PC-3 (cell line): ENCODE measurements at regions not wholly inside any gene's neighbourhood (a gene's known extent, or its start where the extent isn't known, plus 50 kb on each side); places are given as distances from the start of the nearest gene placed in this dataset.

Experiments used
- ATAC-seq: fragments of 200-7000 bp; cut with Tn5 transposase; 2 replicates; pipeline ENCODE4 v1.9.1; 2020; ENCODE audit warnings: mild to moderate bottlenecking, moderate library complexity
- BruUV-seq: library from RNA; stranded (reverse); fragments of 400-500 nt; replicated peaks from 2 replicates; lab custom pipeline; 2021; lab: Mats Ljungman, UMichigan
- CTCF ChIA-PET: fragments of 300-600 bp; sonication (Branson Sonifier 250); formaldehyde crosslinking; loops from one replicate; lab custom pipeline; 2022; ENCODE audit warnings: antibody characterized with exemption; lab: Charles Lee
- POLR2A ChIA-PET: fragments of 300-600 bp; sonication (Branson Sonifier 250); formaldehyde crosslinking; loops from one replicate; lab custom pipeline; 2022; ENCODE audit warnings: antibody characterized with exemption; ENCODE audit not compliant: unreplicated experiment; lab: Charles Lee
- DNase-seq: peaks from one replicate; pipeline ENCODE4 v3.0.0-alpha.2; 2015
- H2AFZ ChIP-seq: fragments of 300-600 bp; sonication (generic); 2 replicates; pipeline ENCODE4 v1.6.0; 2016; ENCODE audit warnings: antibody characterized with exemption, low read length
- H3F3A ChIP-seq: fragments of 300-600 bp; sonication (generic); one replicate; pipeline ENCODE4 v1.6.0; 2017; ENCODE audit warnings: antibody characterized with exemption, low read length, control low read depth, mild to moderate bottlenecking; ENCODE audit not compliant: unreplicated experiment
- H3K27ac ChIP-seq: fragments of 300-600 bp; sonication (generic); 2 replicates; pipeline ENCODE4 v1.5.1; 2016; ENCODE audit warnings: mild to moderate bottlenecking, low read length
- H3K27me3 ChIP-seq: fragments of 300-600 bp; sonication (generic); 2 replicates; pipeline ENCODE4 v1.6.1; 2016; ENCODE audit warnings: low read length, mixed read lengths
- H3K36me3 ChIP-seq: fragments of 300-600 bp; sonication (generic); 2 replicates; pipeline ENCODE4 v1.6.1; 2016; ENCODE audit warnings: low read depth, mixed run types, low read length, mixed read lengths
- H3K4me1 ChIP-seq: fragments of 300-600 bp; sonication (generic); 2 replicates; pipeline ENCODE4 v1.5.1; 2016; ENCODE audit warnings: low read length; ENCODE audit not compliant: insufficient read depth
- H3K4me2 ChIP-seq: fragments of 300-600 bp; sonication (generic); 2 replicates; pipeline ENCODE4 v1.6.0; 2016; ENCODE audit warnings: low read length
- H3K4me3 ChIP-seq: fragments of 300-600 bp; sonication (generic); 2 replicates; pipeline ENCODE4 v1.5.1; 2016; ENCODE audit warnings: mild to moderate bottlenecking, low read length, mixed read lengths
- H3K79me2 ChIP-seq: fragments of 300-600 bp; sonication (generic); 2 replicates; pipeline ENCODE4 v1.6.1; 2017; ENCODE audit warnings: low read length, mixed read lengths
- H3K9ac ChIP-seq: fragments of 300-600 bp; sonication (generic); 2 replicates; pipeline ENCODE4 v1.6.0; 2016; ENCODE audit warnings: mild to moderate bottlenecking, low read length
- H3K9me2 ChIP-seq: fragments of 300-600 bp; sonication (generic); replicated peaks from 2 replicates; pipeline ENCODE4 v1.6.1; 2016; ENCODE audit warnings: mixed run types, low read length, mixed read lengths
- H3K9me3 ChIP-seq: fragments of 300-600 bp; sonication (generic); 2 replicates; pipeline ENCODE4 v1.6.1; 2016; ENCODE audit warnings: low read length, mixed read lengths
- H4K20me1 ChIP-seq: fragments of 300-600 bp; sonication (generic); 2 replicates; pipeline ENCODE4 v1.6.1; 2016; ENCODE audit warnings: low read length, mixed read lengths
- CTCF ChIP-seq: fragments of 300-600 bp; sonication (generic); conservative IDR thresholded peaks from 2 replicates; pipeline ENCODE4 v1.5.1; 2017; ENCODE audit warnings: antibody characterized with exemption, low read depth, mild to moderate bottlenecking, low read length
- EZH2 ChIP-seq: fragments of 300-600 bp; sonication (generic); IDR thresholded peaks from one replicate; pipeline ENCODE4 v1.6.1; 2017; ENCODE audit warnings: antibody characterized with exemption, mild to moderate bottlenecking, low read length; ENCODE audit not compliant: unreplicated experiment
- EZH2phosphoT487 ChIP-seq: fragments of 300-600 bp; sonication (generic); IDR thresholded peaks from 2 replicates; pipeline ENCODE4 v1.6.1; 2018; ENCODE audit warnings: mild to moderate bottlenecking, antibody characterized with exemption, low read length, borderline replicate concordance
- intact Hi-C: fragments of 100-400 bp; cut with micrococcal nuclease; formaldehyde crosslinking; loops from 2 replicates; pipeline ENCODE4 v1.9.0; 2023

- DNase-seq (no peak), ATAC-seq (no peak)
These were observed 636.4 kb downstream of the SLC6A15 start for GRCh38 chr12:84276215-84276614.

GRCh38 chr12:84272324-84272723 lies 640.3 kb downstream of the SLC6A15 start:
- Histone ChIP-seq H3K4me2 (no peak overlapping the region), H3K4me3 (no peak overlapping the region), H3F3A (no peaks in the 10 kb centered on the region), H3K27ac (no peak overlapping the region), H3K4me1 (no peaks in the 10 kb centered on the region), H3K9me2 (no peaks in the 10 kb centered on the region), H3K9me3 (no peaks in the 10 kb centered on the region), H3K36me3 (no peaks in the 10 kb centered on the region), H3K9ac (no peak overlapping the region), H2AFZ (no peak overlapping the region), H3K27me3 (no peaks in the 10 kb centered on the region), H3K79me2 (no peaks in the 10 kb centered on the region), H4K20me1 (no peaks in the 10 kb centered on the region)
- no TSS peak for BruUV-seq
- ChIA-PET CTCF (no interaction called here), POLR2A (no interaction called here)
- no peak for TF ChIP-seq CTCF
- no peak for TF ChIP-seq EZH2phosphoT487
- TF ChIP-seq EZH2, result no peak
- intact Hi-C loops, result no loop called here
- ATAC-seq (no peak), DNase-seq (peak; percentile 23)

More at GRCh38 chr12:84276215-84276614, 636.4 kb downstream of the SLC6A15 start:
- CTCF ChIA-PET, result no interaction called here
- H3K4me2 ChIP-seq, result no peak overlapping the region
- no peaks in the 10 kb centered on the region for H4K20me1 ChIP-seq
- TF ChIP-seq EZH2 (no peak), CTCF (no peak), EZH2phosphoT487 (no peak)
- H3K4me3 ChIP-seq, result no peak overlapping the region
- H3K27me3 ChIP-seq, result no peaks in the 10 kb centered on the region
- H2AFZ ChIP-seq, result no peak overlapping the region
- H3K36me3 ChIP-seq, result no peaks in the 10 kb centered on the region
- H3K79me2 ChIP-seq, result no peaks in the 10 kb centered on the region
- H3K27ac ChIP-seq, result no peak overlapping the region
- no peaks in the 10 kb centered on the region for H3F3A ChIP-seq
- no peaks in the 10 kb centered on the region for H3K9me3 ChIP-seq
- H3K9me2 ChIP-seq, result no peaks in the 10 kb centered on the region
- H3K4me1 ChIP-seq, result no peaks in the 10 kb centered on the region; the same call in 1 of the 2 replicates
- no TSS peak for BruUV-seq
- POLR2A ChIA-PET, result no interaction called here
- no peak overlapping the region for H3K9ac ChIP-seq
- intact Hi-C loops, result no loop called here

- BruUV-seq, result no TSS peak
- no peaks in the 10 kb centered on the region for H3K9me2 ChIP-seq
- H3K27ac ChIP-seq, result no peak overlapping the region
- intact Hi-C loops, result no loop called here
- H3K79me2 ChIP-seq, result no peaks in the 10 kb centered on the region
- no peak overlapping the region for H3K4me2 ChIP-seq
- TF ChIP-seq EZH2, result no peak
- TF ChIP-seq CTCF, result no peak
- no peak for TF ChIP-seq EZH2phosphoT487
- no peak overlapping the region for H3K4me3 ChIP-seq
- no peak overlapping the region for H3K9ac ChIP-seq
- ChIA-PET POLR2A (no interaction called here), CTCF (no interaction called here)
- ATAC-seq (no peak), DNase-seq (no peak)
- H3K36me3 ChIP-seq, result no peaks in the 10 kb centered on the region
- no peaks in the 10 kb centered on the region for H3K9me3 ChIP-seq
- no peaks in the 10 kb centered on the region for H3K4me1 ChIP-seq
- no peaks in the 10 kb centered on the region for H3K27me3 ChIP-seq
- H2AFZ ChIP-seq, result no peak overlapping the region
- no peaks in the 10 kb centered on the region for H3F3A ChIP-seq
- H4K20me1 ChIP-seq, result no peaks in the 10 kb centered on the region
These were observed 642.0 kb downstream of the SLC6A15 start for GRCh38 chr12:84270470-84271140.
